ENCODE measurements at regions not wholly inside any gene's neighbourhood (a gene's known extent, or its start where the extent isn't known, plus 50 kb on each side); places are given as distances from the start of the nearest gene placed in this dataset.

DNA sequence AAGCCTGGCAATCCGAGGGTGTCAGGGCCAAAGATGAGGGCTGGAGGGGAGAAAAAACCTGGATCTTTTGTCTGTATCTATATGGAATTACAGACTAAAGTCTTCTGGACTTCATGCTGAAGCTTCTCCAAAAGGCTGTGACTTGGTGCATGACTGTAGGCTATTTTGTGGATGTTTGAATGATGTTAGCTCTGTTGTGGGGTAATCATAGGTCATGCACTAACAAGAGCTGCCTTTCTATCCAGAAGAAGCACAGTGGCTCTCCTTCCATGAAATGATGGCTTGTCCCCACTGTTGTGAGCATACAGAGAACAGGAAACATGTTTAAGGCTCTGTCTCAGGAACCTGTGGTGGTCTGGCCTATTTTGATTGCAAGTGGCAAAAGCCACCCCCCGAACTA, 263.3 kb upstream of the PLET1 start:
- DNase-seq (no peak), ATAC-seq (ENCODE audit: low read depth) (no peak)
- POLR2A ChIA-PET: no interaction called here
- intact Hi-C loops (cut with micrococcal nuclease): no loop called here
- Mint-ChIP-seq H3K27ac (no peak overlapping the region), H3K36me3 (ENCODE audit: low read depth) (no peaks in the 10 kb centered on the region), H3K27me3 (peaks cover 6% of the 10 kb centered on the region), H3K4me1 (no peaks in the 10 kb centered on the region), H3K4me3 (no peak overlapping the region), H3K9me3 (no peaks in the 10 kb centered on the region)
- TF ChIP-seq, protein P1, sequence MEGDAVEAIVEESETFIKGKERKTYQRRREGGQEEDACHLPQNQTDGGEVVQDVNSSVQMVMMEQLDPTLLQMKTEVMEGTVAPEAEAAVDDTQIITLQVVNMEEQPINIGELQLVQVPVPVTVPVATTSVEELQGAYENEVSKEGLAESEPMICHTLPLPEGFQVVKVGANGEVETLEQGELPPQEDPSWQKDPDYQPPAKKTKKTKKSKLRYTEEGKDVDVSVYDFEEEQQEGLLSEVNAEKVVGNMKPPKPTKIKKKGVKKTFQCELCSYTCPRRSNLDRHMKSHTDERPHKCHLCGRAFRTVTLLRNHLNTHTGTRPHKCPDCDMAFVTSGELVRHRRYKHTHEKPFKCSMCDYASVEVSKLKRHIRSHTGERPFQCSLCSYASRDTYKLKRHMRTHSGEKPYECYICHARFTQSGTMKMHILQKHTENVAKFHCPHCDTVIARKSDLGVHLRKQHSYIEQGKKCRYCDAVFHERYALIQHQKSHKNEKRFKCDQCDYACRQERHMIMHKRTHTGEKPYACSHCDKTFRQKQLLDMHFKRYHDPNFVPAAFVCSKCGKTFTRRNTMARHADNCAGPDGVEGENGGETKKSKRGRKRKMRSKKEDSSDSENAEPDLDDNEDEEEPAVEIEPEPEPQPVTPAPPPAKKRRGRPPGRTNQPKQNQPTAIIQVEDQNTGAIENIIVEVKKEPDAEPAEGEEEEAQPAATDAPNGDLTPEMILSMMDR (IDR thresholded peaks at IDR 0.05): no peak
- CTCF ChIA-PET: no interaction called here

DNA sequence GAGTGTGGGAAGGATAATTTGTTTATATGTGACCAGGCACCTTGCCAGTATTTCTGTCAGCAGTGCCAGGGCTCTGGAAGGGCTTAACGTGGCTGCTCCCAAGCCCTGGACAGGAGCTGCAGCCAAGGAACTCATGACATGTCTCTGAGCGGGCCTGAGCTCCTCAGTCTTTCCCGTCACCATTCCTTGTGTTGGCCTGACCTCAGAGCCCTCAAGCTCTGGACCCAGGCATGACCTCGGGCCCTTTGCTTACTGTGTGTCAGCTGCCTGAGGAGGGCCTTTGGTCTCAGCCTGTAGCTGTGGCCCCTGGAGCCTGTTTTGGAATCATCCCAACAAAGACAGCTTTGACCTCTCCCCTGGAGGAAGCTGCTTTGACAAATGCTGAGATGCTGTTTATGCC, 264.1 kb upstream of the PLET1 start:
- DNase-seq (no peak), ATAC-seq (ENCODE audit: low read depth) (no peak)
- Mint-ChIP-seq H3K9me3 (no peaks in the 10 kb centered on the region), H3K27me3 (peaks cover 6% of the 10 kb centered on the region), H3K36me3 (ENCODE audit: low read depth) (no peaks in the 10 kb centered on the region), H3K27ac (no peak overlapping the region), H3K4me1 (no peaks in the 10 kb centered on the region), H3K4me3 (no peak overlapping the region)
- intact Hi-C loops (cut with micrococcal nuclease): no loop called here
- POLR2A ChIA-PET: no interaction called here
- TF ChIP-seq, protein P1 (IDR thresholded peaks at IDR 0.05): no peak
- CTCF ChIA-PET: no interaction called here

DNA sequence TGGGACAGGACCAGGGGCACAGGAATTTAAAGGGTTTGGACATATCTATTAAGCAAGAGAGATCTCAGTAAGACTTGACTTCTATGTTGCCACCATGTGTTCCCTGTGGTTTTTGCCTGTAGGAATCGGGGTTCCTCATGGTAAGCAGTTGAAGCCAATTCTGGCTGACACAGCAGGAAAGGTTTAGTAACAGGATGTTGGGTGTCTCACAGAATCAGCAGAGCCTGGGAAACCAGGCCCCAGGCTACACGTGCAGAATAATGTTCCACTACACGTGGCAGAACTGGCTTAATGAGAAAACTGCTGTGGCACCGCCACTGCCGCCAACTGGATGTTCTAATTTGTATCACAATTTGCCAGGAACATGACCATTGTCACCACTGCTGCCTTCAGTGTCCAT, 264.6 kb upstream of the PLET1 start:
- intact Hi-C loops (cut with micrococcal nuclease): no loop called here
- Mint-ChIP-seq H3K9me3 (no peaks in the 10 kb centered on the region), H3K36me3 (ENCODE audit: low read depth) (no peaks in the 10 kb centered on the region), H3K4me3 (no peak overlapping the region), H3K27me3 (peaks cover 6% of the 10 kb centered on the region), H3K27ac (no peak overlapping the region), H3K4me1 (no peaks in the 10 kb centered on the region)
- POLR2A ChIA-PET: no interaction called here
- DNase-seq (no peak), ATAC-seq (ENCODE audit: low read depth) (no peak)
- CTCF ChIA-PET: no interaction called here
- TF ChIP-seq, protein P1 (IDR thresholded peaks at IDR 0.05): no peak

DNA sequence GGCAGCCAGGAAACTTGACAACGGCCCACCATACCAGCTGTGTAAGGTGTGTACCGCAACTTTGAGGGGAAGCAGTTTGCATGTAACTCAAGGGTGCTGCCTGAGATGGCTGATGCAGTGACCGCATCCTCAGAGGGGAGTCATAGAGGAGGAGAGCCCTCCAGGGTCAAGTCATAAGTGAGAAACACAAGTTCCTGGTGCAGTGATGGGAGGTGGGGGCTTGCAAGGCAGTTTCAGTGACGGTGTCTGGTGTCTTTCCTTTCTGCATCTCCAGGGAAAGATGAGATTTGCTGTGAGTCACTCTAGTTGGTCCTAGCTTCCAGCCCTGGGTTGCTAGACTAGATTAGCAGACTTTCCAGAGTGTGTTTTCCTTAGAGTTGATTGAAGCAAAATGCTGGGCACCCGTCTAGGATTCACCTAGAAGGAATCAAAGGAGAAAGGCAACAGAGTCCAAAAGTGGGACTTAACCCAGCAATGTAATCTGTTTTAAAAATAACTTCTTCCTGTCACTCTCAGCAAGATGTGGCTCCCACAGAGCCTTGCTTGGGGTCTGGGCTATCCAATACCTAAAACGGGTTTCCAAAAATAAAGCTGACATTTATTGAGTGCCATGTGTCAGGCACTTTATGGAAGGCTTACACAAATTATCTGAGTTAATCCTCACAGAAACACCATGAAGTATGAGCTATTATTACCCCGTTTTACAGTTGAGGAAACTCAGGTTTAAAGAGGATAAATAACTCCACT, 265.4 kb upstream of the PLET1 start:
- TF ChIP-seq, protein P1 (IDR thresholded peaks at IDR 0.05): no peak
- POLR2A ChIA-PET: no interaction called here
- no peak for DNase-seq
- Mint-ChIP-seq H3K4me3 (no peak overlapping the region), H3K27ac (no peak overlapping the region), H3K9me3 (no peaks in the 10 kb centered on the region), H3K36me3 (ENCODE audit: low read depth) (no peaks in the 10 kb centered on the region), H3K27me3 (peaks cover 6% of the 10 kb centered on the region), H3K4me1 (no peaks in the 10 kb centered on the region)
- intact Hi-C loops (cut with micrococcal nuclease): no loop called here
- ATAC-seq (ENCODE audit: low read depth): no peak
- CTCF ChIA-PET: no interaction called here

DNA sequence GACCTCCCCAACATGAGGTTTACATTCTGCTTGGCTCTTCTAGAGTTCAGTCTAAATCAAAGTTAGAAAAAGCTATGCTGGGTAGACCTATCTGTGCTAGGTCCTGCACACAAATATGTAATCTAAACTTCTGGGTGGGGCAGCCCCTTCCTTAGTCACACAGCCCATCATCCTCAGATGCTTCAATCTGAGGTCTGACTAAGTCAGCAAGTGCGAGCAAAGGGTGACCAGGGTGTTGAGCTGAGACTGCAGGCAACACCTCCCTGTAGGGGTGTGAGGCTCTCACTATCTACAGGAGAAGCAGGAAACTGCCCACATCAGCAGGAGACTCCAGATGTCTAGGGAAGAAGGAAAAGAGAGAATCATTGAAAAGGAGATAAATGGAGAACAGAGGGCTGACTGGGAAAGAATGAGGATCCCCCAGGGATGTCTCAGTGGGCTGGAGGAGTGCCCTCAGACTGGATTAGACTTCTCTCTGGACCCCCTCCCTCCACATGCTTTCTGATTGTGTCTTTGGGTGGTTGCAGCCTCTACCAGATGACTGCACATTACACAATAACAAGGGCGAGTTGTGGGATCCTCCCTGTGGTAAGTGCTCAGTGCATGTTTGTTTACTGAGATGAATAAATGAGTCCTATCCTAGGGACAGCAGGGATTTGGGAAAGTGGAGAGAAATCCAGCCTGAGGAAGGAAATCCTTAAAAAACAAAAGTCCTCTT, 266.2 kb upstream of the PLET1 start:
- CTCF ChIA-PET: no interaction called here
- POLR2A ChIA-PET: no interaction called here
- no peak for ATAC-seq (ENCODE audit: low read depth)

More for the DNA sequence above, 266.2 kb upstream of the PLET1 start:
- intact Hi-C loops (cut with micrococcal nuclease): no loop called here
- H3K27ac Mint-ChIP-seq: no peak overlapping the region
- DNase-seq: no peak
- peaks cover 6% of the 10 kb centered on the region for H3K27me3 Mint-ChIP-seq
- no peaks in the 10 kb centered on the region for H3K36me3 Mint-ChIP-seq (ENCODE audit: low read depth)
- no peaks in the 10 kb centered on the region for H3K4me1 Mint-ChIP-seq
- H3K4me3 Mint-ChIP-seq: no peak overlapping the region
- H3K9me3 Mint-ChIP-seq: no peaks in the 10 kb centered on the region
- TF ChIP-seq, protein P1 (IDR thresholded peaks at IDR 0.05): no peak

Measured in activated B cell treated with CpG ODN at 0.5 μM for 24 hours (primary cell).